Endothelial cell of umbilical vein (primary cell): ENCODE measurements at regions not wholly inside any gene's neighbourhood (a gene's known extent, or its start where the extent isn't known, plus 50 kb on each side); places are given as distances from the start of the nearest gene placed in this dataset.

Experiments used
- BruUV-seq: library from RNA; stranded (reverse); fragments of 400-500 nt; replicated peaks from 2 replicates; lab custom pipeline; 2021; lab: Mats Ljungman, UMichigan
- CTCF ChIA-PET: fragments of 300-600, 350-600 bp; sonication (Branson Sonifier 250); formaldehyde crosslinking; loops from one replicate; lab custom pipeline; 2021; ENCODE audit warnings: antibody characterized with exemption, inconsistent platforms; lab: Charles Lee
- POLR2A ChIA-PET: fragments of 300-600, 350-600 bp; sonication (Branson Sonifier 250); formaldehyde crosslinking; loops from one replicate; lab custom pipeline; 2021; ENCODE audit warnings: antibody characterized with exemption, inconsistent platforms; lab: Charles Lee
- DNase-seq: peaks from one replicate; pipeline ENCODE4 v3.0.0-alpha.2; 2011; ENCODE audit warnings: low read depth, low spot score
- FAIRE-seq: peaks from 2 replicates; lab custom pipeline; 2011; peaks lifted over from hg19 to GRCh38; lab: Jason Lieb, UNC
- H2AFZ ChIP-seq: 2 replicates; pipeline ENCODE4 v1.6.0; 2012; ENCODE audit warnings: low read depth, low read length, control low read depth, inconsistent platforms
- H3K27ac ChIP-seq: 2 replicates; pipeline ENCODE4 v1.5.1; 2011; ENCODE audit warnings: low read depth, mild to moderate bottlenecking, control low read depth, low read length, moderate library complexity; ENCODE audit not compliant: insufficient read depth
- H3K27me3 ChIP-seq, 2 experiments: 2 replicates each; pipeline versions ENCODE4 v1.6.0 to v1.6.1; 2011; ENCODE audit warnings: low read length in 2 of 2, mixed read lengths in 1 of 2; ENCODE audit not compliant: control insufficient read depth in 2 of 2, insufficient read depth in 2 of 2
- H3K36me3 ChIP-seq, 2 experiments: 2 replicates in 1 of 2; 3 replicates in 1 of 2; pipeline ENCODE4 v1.5.1; 2011; ENCODE audit warnings: low read length in 2 of 2, mild to moderate bottlenecking in 1 of 2, moderate library complexity in 1 of 2; ENCODE audit not compliant: control insufficient read depth in 2 of 2, insufficient read depth in 2 of 2; ENCODE audit errors: extremely low read depth in 1 of 2
- H3K4me1 ChIP-seq: 3 replicates; pipeline ENCODE4 v1.5.1; 2011; ENCODE audit warnings: mild to moderate bottlenecking, low read length; ENCODE audit not compliant: control insufficient read depth, insufficient read depth; ENCODE audit errors: extremely low read depth
- H3K4me2 ChIP-seq: 2 replicates; pipeline ENCODE4 v1.6.1; 2011; ENCODE audit warnings: low read length, control low read depth, mixed read lengths; ENCODE audit not compliant: insufficient read depth
- H3K4me3 ChIP-seq, 3 experiments: fragments of 200-600 bp in 1 of 3; sonication (generic), shearing (Covaris generic) in 1 of 3; replicated peaks in 1 of 3; 2 replicates each; pipeline ENCODE4 v1.5.1; 2011 to 2016; ENCODE audit warnings: control low read depth in 3 of 3, low read length in 3 of 3, mild to moderate bottlenecking in 2 of 3, inconsistent platforms in 1 of 3, low read depth in 1 of 3, moderate library complexity in 1 of 3; ENCODE audit not compliant: insufficient read depth in 1 of 3
- H3K79me2 ChIP-seq: 2 replicates; pipeline ENCODE4 v1.6.0; 2012; ENCODE audit warnings: low read length, inconsistent platforms; ENCODE audit not compliant: control insufficient read depth, insufficient read depth
- H3K9ac ChIP-seq: replicated peaks from 2 replicates; pipeline ENCODE3; 2011; ENCODE audit warnings: low read length, control low read depth; ENCODE audit not compliant: insufficient read depth; ENCODE audit errors: extremely low read depth
- H3K9me1 ChIP-seq: replicated peaks from 3 replicates; pipeline ENCODE4 v1.6.0; 2011; ENCODE audit warnings: mild to moderate bottlenecking, low read length; ENCODE audit not compliant: control insufficient read depth, insufficient read depth; ENCODE audit errors: extremely low read depth
- H3K9me3 ChIP-seq: replicated peaks from 2 replicates; pipeline ENCODE4 v1.5.1; 2012; ENCODE audit warnings: low read length, inconsistent platforms; ENCODE audit not compliant: control insufficient read depth, insufficient read depth
- H4K20me1 ChIP-seq: replicated peaks from 2 replicates; pipeline ENCODE3; 2011; ENCODE audit warnings: mild to moderate bottlenecking, low read length; ENCODE audit not compliant: control insufficient read depth, insufficient read depth; ENCODE audit errors: extremely low read depth
- CTCF ChIP-seq, 2 donors: IDR thresholded peaks; 1 replicate in 1 of 2; 2 replicates in 1 of 2; pipeline ENCODE4 v1.5.1; 2011; ENCODE audit warnings: low read length in 2 of 2, mild to moderate bottlenecking in 2 of 2, moderate library complexity in 2 of 2, control low read depth in 1 of 2, inconsistent platforms in 1 of 2, low read depth in 1 of 2; ENCODE audit not compliant: insufficient read depth in 1 of 2; ENCODE audit errors: extremely low read depth in 1 of 2
- EZH2 ChIP-seq: IDR thresholded peaks from 2 replicates; pipeline ENCODE4 v1.6.1; 2012; ENCODE audit warnings: borderline replicate concordance, low read depth, mild to moderate bottlenecking, moderate library complexity, low read length, inconsistent platforms; ENCODE audit not compliant: severe bottlenecking
- FOS ChIP-seq: IDR thresholded peaks from 2 replicates; pipeline ENCODE4 v1.6.1; 2011; ENCODE audit warnings: mild to moderate bottlenecking, low read length, moderate library complexity, borderline replicate concordance; ENCODE audit not compliant: insufficient read depth
- JUN ChIP-seq: IDR thresholded peaks from 2 replicates; pipeline ENCODE4 v1.6.1; 2011; ENCODE audit warnings: borderline replicate concordance, low read depth; ENCODE audit not compliant: insufficient read length, insufficient read depth
- MAX ChIP-seq: IDR thresholded peaks from 2 replicates; pipeline ENCODE4 v1.6.1; 2011; ENCODE audit not compliant: insufficient read depth, insufficient read length
- MYC ChIP-seq: IDR thresholded peaks from one replicate; pipeline ENCODE4 v1.6.1; 2011; ENCODE audit warnings: mild to moderate bottlenecking, low read depth, low read length
- POLR2A ChIP-seq: IDR thresholded peaks from 2 replicates; pipeline ENCODE4 v1.6.1; 2012; ENCODE audit warnings: low read depth, mild to moderate bottlenecking, control low read depth, low read length
- POLR2AphosphoS5 ChIP-seq: IDR thresholded peaks from 2 replicates; pipeline ENCODE4 v1.6.1; 2012; ENCODE audit warnings: low read depth, mild to moderate bottlenecking, control low read depth, low read length, moderate library complexity; ENCODE audit not compliant: insufficient read depth
- dilution Hi-C: fragments of 300-500 bp; cut with MboI; formaldehyde crosslinking; loops from one replicate; pipeline ENCODE4 v1.15.0; 2019; ENCODE audit warnings: low sequenced_read_pairs; ENCODE audit not compliant: extremely low pct_ligation_motif_present
- intact Hi-C: fragments of 100-400 bp; cut with micrococcal nuclease; formaldehyde crosslinking; loops from one replicate; pipeline ENCODE4 v1.10.0; 2022

GRCh38 chr18:53935399-53935798 lies 289.1 kb downstream of the MBD2 start:
- no peaks in the 10 kb centered on the region for H3K79me2 ChIP-seq
- H3K4me2 ChIP-seq, result no peak overlapping the region
- H2AFZ ChIP-seq, result no peak overlapping the region
- H3K4me3 ChIP-seq, result no peak overlapping the region
- H3K27me3 ChIP-seq, result no peaks in the 10 kb centered on the region
- ChIA-PET POLR2A (no interaction called here), CTCF (no interaction called here)
- no peaks in the 10 kb centered on the region for H3K36me3 ChIP-seq
- H3K9me3 ChIP-seq, result no peaks in the 10 kb centered on the region
- dilution Hi-C loops (no loop called here), intact Hi-C loops (no loop called here)
- H3K4me1 ChIP-seq, result no peaks in the 10 kb centered on the region
- BruUV-seq, result no TSS peak
- no peak overlapping the region for H3K27ac ChIP-seq
- H3K9ac ChIP-seq, result no peak overlapping the region
- no peak for DNase-seq
- FAIRE-seq, result no peak
- no peaks in the 10 kb centered on the region for H4K20me1 ChIP-seq
- TF ChIP-seq MYC (no peak), JUN (no peak)
- no peaks in the 10 kb centered on the region for H3K9me1 ChIP-seq

- H3K27ac ChIP-seq, result no peak overlapping the region
- no peaks in the 10 kb centered on the region for H3K9me3 ChIP-seq
- FAIRE-seq, result no peak
- no peaks in the 10 kb centered on the region for H3K36me3 ChIP-seq
- no peaks in the 10 kb centered on the region for H3K27me3 ChIP-seq
- ChIA-PET CTCF (no interaction called here), POLR2A (no interaction called here)
- H4K20me1 ChIP-seq, result no peaks in the 10 kb centered on the region
- H3K4me3 ChIP-seq, result no peak overlapping the region
- no peak overlapping the region for H2AFZ ChIP-seq
- no peak for TF ChIP-seq POLR2AphosphoS5
- no peak for TF ChIP-seq FOS
- no peak for TF ChIP-seq JUN
- no peak for TF ChIP-seq POLR2A
- no peak for TF ChIP-seq MAX
- no peak for TF ChIP-seq CTCF (IDR thresholded peaks at IDR 0.05; ENCODE audit: extremely low read depth in 1 of 2, insufficient read depth in 1 of 2, low read depth in 1 of 2, low read length in 2 of 2)
- TF ChIP-seq EZH2, result no peak
- BruUV-seq, result no TSS peak
- DNase-seq, result no peak
- dilution Hi-C loops, result no loop called here
- no peak overlapping the region for H3K4me2 ChIP-seq
- no peaks in the 10 kb centered on the region for H3K9me1 ChIP-seq
- H3K79me2 ChIP-seq, result no peaks in the 10 kb centered on the region
- H3K9ac ChIP-seq, result no peak overlapping the region
- intact Hi-C loops, result no loop called here
- no peaks in the 10 kb centered on the region for H3K4me1 ChIP-seq
Measured at GRCh38 chr18:53920312-53921075, 304.0 kb downstream of the MBD2 start.
